ENCODE measurements at regions not wholly inside any gene's neighbourhood (a gene's known extent, or its start where the extent isn't known, plus 50 kb on each side); places are given as distances from the start of the nearest gene placed in this dataset.

GRCh38 chr20:11296221-11296620, 621.5 kb upstream of the BTBD3 start:
- H3K9me3 Mint-ChIP-seq, result no peaks in the 10 kb centered on the region
- peaks cover 4% of the 10 kb centered on the region; the same call in 1 of the 3 replicates for H3K36me3 Mint-ChIP-seq (ENCODE audit: low read depth)
- H3K4me3 ChIP-seq, result no peak overlapping the region

More at GRCh38 chr20:11296221-11296620, 621.5 kb upstream of the BTBD3 start:
- H3K36me3 ChIP-seq (ENCODE audit: insufficient read depth), result no peaks in the 10 kb centered on the region
- Mint-ChIP-seq H3K27ac (peak overlapping the region; percentile 17; the same call in 1 of the 2 replicates), H3K4me1 (peaks cover 10% of the 10 kb centered on the region), H3K27me3 (ENCODE audit: insufficient read depth, low read depth, poor library complexity) (peaks cover 2% of the 10 kb centered on the region), H3K4me3 (no peak overlapping the region)
- no peaks in the 10 kb centered on the region for H3K79me2 ChIP-seq (replicated peaks; ENCODE audit: insufficient read depth)
- peak overlapping the region; percentile 53; the same call in 1 of the 2 replicates for H2AFZ ChIP-seq
- no peaks in the 10 kb centered on the region for H3K27me3 ChIP-seq (ENCODE audit: insufficient read depth)
- H3K4me2 ChIP-seq, result no peak overlapping the region
- peaks cover 16% of the 10 kb centered on the region for H3K9me2 ChIP-seq (ENCODE audit: insufficient read depth)
- no peak for ATAC-seq
- TF ChIP-seq ZNF331 (CRISPR knock-in tag; IDR thresholded peaks at IDR 0.05; ENCODE audit: low read depth) (no peak), ZNF114 (CRISPR knock-in tag; IDR thresholded peaks at IDR 0.05) (no peak), ETS1 (IDR thresholded peaks at IDR 0.05) (no peak), JUNB (IDR thresholded peaks at IDR 0.05; ENCODE audit: unreplicated experiment) (no peak), NANOG (IDR thresholded peaks at IDR 0.05; ENCODE audit: borderline replicate concordance) (no peak), POLR2AphosphoS5 (IDR thresholded peaks at IDR 0.05; ENCODE audit: low read depth) (no peak), CREB1 (CRISPR knock-in tag; IDR thresholded peaks at IDR 0.05; ENCODE audit: low read depth) (no peak), STAT1 (IDR thresholded peaks at IDR 0.05; ENCODE audit: unreplicated experiment) (no peak), EZH2 (IDR thresholded peaks at IDR 0.05; ENCODE audit: low read depth, unreplicated experiment) (no peak)
- TF ChIP-seq, protein P1, sequence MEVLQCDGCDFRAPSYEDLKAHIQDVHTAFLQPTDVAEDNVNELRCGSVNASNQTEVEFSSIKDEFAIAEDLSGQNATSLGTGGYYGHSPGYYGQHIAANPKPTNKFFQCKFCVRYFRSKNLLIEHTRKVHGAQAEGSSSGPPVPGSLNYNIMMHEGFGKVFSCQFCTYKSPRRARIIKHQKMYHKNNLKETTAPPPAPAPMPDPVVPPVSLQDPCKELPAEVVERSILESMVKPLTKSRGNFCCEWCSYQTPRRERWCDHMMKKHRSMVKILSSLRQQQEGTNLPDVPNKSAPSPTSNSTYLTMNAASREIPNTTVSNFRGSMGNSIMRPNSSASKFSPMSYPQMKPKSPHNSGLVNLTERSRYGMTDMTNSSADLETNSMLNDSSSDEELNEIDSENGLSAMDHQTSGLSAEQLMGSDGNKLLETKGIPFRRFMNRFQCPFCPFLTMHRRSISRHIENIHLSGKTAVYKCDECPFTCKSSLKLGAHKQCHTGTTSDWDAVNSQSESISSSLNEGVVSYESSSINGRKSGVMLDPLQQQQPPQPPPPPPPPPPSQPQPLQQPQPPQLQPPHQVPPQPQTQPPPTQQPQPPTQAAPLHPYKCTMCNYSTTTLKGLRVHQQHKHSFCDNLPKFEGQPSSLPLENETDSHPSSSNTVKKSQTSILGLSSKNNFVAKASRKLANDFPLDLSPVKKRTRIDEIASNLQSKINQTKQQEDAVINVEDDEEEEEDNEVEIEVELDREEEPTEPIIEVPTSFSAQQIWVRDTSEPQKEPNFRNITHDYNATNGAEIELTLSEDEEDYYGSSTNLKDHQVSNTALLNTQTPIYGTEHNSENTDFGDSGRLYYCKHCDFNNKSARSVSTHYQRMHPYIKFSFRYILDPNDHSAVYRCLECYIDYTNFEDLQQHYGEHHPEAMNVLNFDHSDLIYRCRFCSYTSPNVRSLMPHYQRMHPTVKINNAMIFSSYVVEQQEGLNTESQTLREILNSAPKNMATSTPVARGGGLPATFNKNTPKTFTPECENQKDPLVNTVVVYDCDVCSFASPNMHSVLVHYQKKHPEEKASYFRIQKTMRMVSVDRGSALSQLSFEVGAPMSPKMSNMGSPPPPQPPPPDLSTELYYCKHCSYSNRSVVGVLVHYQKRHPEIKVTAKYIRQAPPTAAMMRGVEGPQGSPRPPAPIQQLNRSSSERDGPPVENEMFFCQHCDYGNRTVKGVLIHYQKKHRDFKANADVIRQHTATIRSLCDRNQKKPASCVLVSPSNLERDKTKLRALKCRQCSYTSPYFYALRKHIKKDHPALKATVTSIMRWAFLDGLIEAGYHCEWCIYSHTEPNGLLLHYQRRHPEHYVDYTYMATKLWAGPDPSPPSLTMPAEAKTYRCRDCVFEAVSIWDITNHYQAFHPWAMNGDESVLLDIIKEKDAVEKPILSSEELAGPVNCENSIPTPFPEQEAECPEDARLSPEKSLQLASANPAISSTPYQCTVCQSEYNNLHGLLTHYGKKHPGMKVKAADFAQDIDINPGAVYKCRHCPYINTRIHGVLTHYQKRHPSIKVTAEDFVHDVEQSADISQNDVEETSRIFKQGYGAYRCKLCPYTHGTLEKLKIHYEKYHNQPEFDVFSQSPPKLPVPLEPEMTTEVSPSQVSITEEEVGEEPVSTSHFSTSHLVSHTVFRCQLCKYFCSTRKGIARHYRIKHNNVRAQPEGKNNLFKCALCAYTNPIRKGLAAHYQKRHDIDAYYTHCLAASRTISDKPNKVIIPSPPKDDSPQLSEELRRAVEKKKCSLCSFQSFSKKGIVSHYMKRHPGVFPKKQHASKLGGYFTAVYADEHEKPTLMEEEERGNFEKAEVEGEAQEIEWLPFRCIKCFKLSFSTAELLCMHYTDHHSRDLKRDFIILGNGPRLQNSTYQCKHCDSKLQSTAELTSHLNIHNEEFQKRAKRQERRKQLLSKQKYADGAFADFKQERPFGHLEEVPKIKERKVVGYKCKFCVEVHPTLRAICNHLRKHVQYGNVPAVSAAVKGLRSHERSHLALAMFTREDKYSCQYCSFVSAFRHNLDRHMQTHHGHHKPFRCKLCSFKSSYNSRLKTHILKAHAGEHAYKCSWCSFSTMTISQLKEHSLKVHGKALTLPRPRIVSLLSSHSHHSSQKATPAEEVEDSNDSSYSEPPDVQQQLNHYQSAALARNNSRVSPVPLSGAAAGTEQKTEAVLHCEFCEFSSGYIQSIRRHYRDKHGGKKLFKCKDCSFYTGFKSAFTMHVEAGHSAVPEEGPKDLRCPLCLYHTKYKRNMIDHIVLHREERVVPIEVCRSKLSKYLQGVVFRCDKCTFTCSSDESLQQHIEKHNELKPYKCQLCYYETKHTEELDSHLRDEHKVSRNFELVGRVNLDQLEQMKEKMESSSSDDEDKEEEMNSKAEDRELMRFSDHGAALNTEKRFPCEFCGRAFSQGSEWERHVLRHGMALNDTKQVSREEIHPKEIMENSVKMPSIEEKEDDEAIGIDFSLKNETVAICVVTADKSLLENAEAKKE (CRISPR knock-in tag; IDR thresholded peaks at IDR 0.05), result no peak
- H4K20me1 ChIP-seq (replicated peaks; ENCODE audit: insufficient read depth), result no peaks in the 10 kb centered on the region
- H3K4me1 ChIP-seq (ENCODE audit: insufficient read depth), result no peaks in the 10 kb centered on the region; the same call in 1 of the 2 replicates
- H3K27ac ChIP-seq (ENCODE audit: low read depth), result no peak overlapping the region
- DNase-seq (ENCODE audit: low spot score), result no peak
- H3F3A ChIP-seq (replicated peaks; ENCODE audit: low read depth), result no peaks in the 10 kb centered on the region

Data from GM23338 (cell line).